GM13976 (cell line): ENCODE measurements at regions not wholly inside any gene's neighbourhood (a gene's known extent, or its start where the extent isn't known, plus 50 kb on each side); places are given as distances from the start of the nearest gene placed in this dataset.

Experiments used
- DNase-seq: peaks from one replicate; pipeline ENCODE4 v3.0.0; 2012; ENCODE audit warnings: low spot score
- CTCF ChIP-seq: IDR thresholded peaks from 2 replicates; pipeline ENCODE4 v1.5.1; 2012; ENCODE audit warnings: borderline replicate concordance, mild to moderate bottlenecking; ENCODE audit not compliant: insufficient read depth; ENCODE audit errors: extremely low read depth, missing control alignments, control extremely low read depth
- in situ Hi-C: fragments of 300-500 bp; cut with MboI; formaldehyde crosslinking; loops from one replicate; pipeline ENCODE4 v1.12.0; 2022; ENCODE audit warnings: low sequenced_read_pairs, mixed read lengths, inconsistent platforms; ENCODE audit not compliant: unreplicated experiment

GRCh38 chr6:109296971-109297372, 85.3 kb downstream of the CD164 start:
- in situ Hi-C loops, result no loop called here
- DNase-seq, result no peak
- TF ChIP-seq CTCF, result no peak

- no peak for DNase-seq
- in situ Hi-C loops, result no loop called here
- no peak for TF ChIP-seq CTCF
Observed at GRCh38 chr6:109296452-109296851, 85.8 kb downstream of the CD164 start.

GRCh38 chr6:109295774-109296156, 86.5 kb downstream of the CD164 start:
- in situ Hi-C loops, result no loop called here
- no peak for TF ChIP-seq CTCF
- no peak for DNase-seq

- TF ChIP-seq CTCF, result no peak
- DNase-seq, result no peak
- in situ Hi-C loops, result no loop called here
Observed at GRCh38 chr6:109295109-109295773, 87.0 kb downstream of the CD164 start.

GRCh38 chr6:109292983-109293586, 89.2 kb downstream of the CD164 start:
- no peak for TF ChIP-seq CTCF
- no peak for DNase-seq
- in situ Hi-C loops, result no loop called here

GRCh38 chr6:109292420-109292819, 89.8 kb downstream of the CD164 start:
- TF ChIP-seq CTCF, result no peak

More at GRCh38 chr6:109292420-109292819, 89.8 kb downstream of the CD164 start:
- no peak for DNase-seq
- in situ Hi-C loops, result no loop called here
